H1 (cell line): ENCODE measurements at regions not wholly inside any gene's neighbourhood (a gene's known extent, or its start where the extent isn't known, plus 50 kb on each side); places are given as distances from the start of the nearest gene placed in this dataset.

Experiments
- CTCF ChIA-PET: fragments of 300-600 bp; sonication (Branson Sonifier 250); formaldehyde crosslinking; loops from one replicate; lab custom pipeline; 2021; ENCODE audit not compliant: partially characterized antibody; lab: Charles Lee
- POLR2A ChIA-PET: fragments of 300-600 bp; sonication (Branson Sonifier 250); formaldehyde crosslinking; loops from one replicate; lab custom pipeline; 2021; ENCODE audit warnings: inconsistent platforms; ENCODE audit not compliant: partially characterized antibody; lab: Charles Lee
- DNase-seq, 2 experiments: peaks; one replicate each; pipeline versions ENCODE4 v3.0.0 to v3.0.0-alpha.2; 2010 to 2022; ENCODE audit warnings: low spot score in 2 of 2, low read depth in 1 of 2, mixed read lengths in 1 of 2
- FAIRE-seq: peaks from 2 replicates; lab custom pipeline; 2011; peaks lifted over from hg19 to GRCh38; lab: Jason Lieb, UNC
- H2AFZ ChIP-seq: 2 replicates; pipeline ENCODE4 v1.8.1; 2012; ENCODE audit warnings: low read length, inconsistent platforms
- H2AK5ac ChIP-seq: 2 replicates; pipeline ENCODE4 v1.6.1; 2013; ENCODE audit warnings: low read depth, low read length
- H2BK120ac ChIP-seq: replicated peaks from 2 replicates; pipeline ENCODE3; 2013; ENCODE audit warnings: low read depth, low read length, inconsistent platforms
- H2BK12ac ChIP-seq: 2 replicates; pipeline ENCODE4 v1.6.1; 2013; ENCODE audit warnings: low read depth, low read length
- H2BK15ac ChIP-seq: 2 replicates; pipeline ENCODE4 v1.6.1; 2013; ENCODE audit warnings: low read length
- H2BK20ac ChIP-seq: 2 replicates; pipeline ENCODE4 v1.6.1; 2013; ENCODE audit warnings: low read length
- H2BK5ac ChIP-seq: 2 replicates; pipeline ENCODE4 v1.6.1; 2013; ENCODE audit warnings: low read depth, low read length
- H3K14ac ChIP-seq: 2 replicates; pipeline ENCODE4 v1.6.1; 2013; ENCODE audit warnings: inconsistent platforms; ENCODE audit not compliant: insufficient read length
- H3K18ac ChIP-seq: 2 replicates; pipeline ENCODE4 v1.6.1; 2013; ENCODE audit warnings: low read length; ENCODE audit errors: extremely low read depth
- H3K23ac ChIP-seq: 2 replicates; pipeline ENCODE4 v1.6.1; 2013; ENCODE audit warnings: inconsistent platforms; ENCODE audit not compliant: insufficient read length
- H3K23me2 ChIP-seq: 2 replicates; pipeline ENCODE4 v1.6.1; 2013; ENCODE audit warnings: low read depth, low read length
- H3K27ac ChIP-seq: 2 replicates; pipeline ENCODE4 v1.6.1; 2011; ENCODE audit warnings: low read depth, low read length, inconsistent platforms
- H3K27me3 ChIP-seq, 4 experiments: replicated peaks in 1 of 4; 1 replicate in 1 of 4; 2 replicates in 3 of 4; pipeline versions ENCODE4 v1.6.1 to v1.8.1; 2011 to 2013; ENCODE audit warnings: low read length in 3 of 4, mild to moderate bottlenecking in 3 of 4, inconsistent platforms in 2 of 4, mixed read lengths in 2 of 4, moderate library complexity in 1 of 4; ENCODE audit not compliant: control insufficient read depth in 3 of 4, insufficient read depth in 3 of 4; ENCODE audit errors: extremely low read depth in 1 of 4
- H3K36me3 ChIP-seq, 4 experiments: 2 replicates each; pipeline versions ENCODE4 v1.6.1 to v1.8.1; 2011 to 2013; ENCODE audit warnings: mild to moderate bottlenecking in 4 of 4, low read length in 3 of 4, moderate library complexity in 2 of 4, control low read depth in 1 of 4, inconsistent platforms in 1 of 4; ENCODE audit not compliant: insufficient read depth in 4 of 4, control insufficient read depth in 2 of 4
- H3K4ac ChIP-seq: replicated peaks from 2 replicates; pipeline ENCODE3; 2013; ENCODE audit warnings: low read length, low read depth, mixed read lengths, inconsistent platforms; ENCODE audit not compliant: insufficient read length
- H3K4me1 ChIP-seq, 4 experiments: replicated peaks in 1 of 4; 1 replicate in 1 of 4; 2 replicates in 3 of 4; pipeline versions ENCODE4 v1.6.1 to v1.8.1; 2011 to 2013; ENCODE audit warnings: low read length in 3 of 4, inconsistent platforms in 2 of 4, mixed read lengths in 1 of 4; ENCODE audit not compliant: insufficient read depth in 4 of 4, control insufficient read depth in 3 of 4
- H3K4me2 ChIP-seq, 2 experiments: 2 replicates each; pipeline versions ENCODE4 v1.6.1 to v1.8.1; 2011 to 2013; ENCODE audit warnings: low read depth in 2 of 2, low read length in 2 of 2, control low read depth in 1 of 2, inconsistent platforms in 1 of 2, mild to moderate bottlenecking in 1 of 2; ENCODE audit not compliant: insufficient read depth in 1 of 2
- H3K4me3 ChIP-seq, 4 experiments: fragments of 200-600, 300-600 bp in 1 of 4; sonication (generic), shearing (Covaris generic), sonication (Bioruptor Twin) in 1 of 4; 2 replicates each; pipeline versions ENCODE4 v1.5.1 to v1.8.1; 2011 to 2016; ENCODE audit warnings: low read length in 4 of 4, low read depth in 3 of 4, control low read depth in 2 of 4, inconsistent platforms in 2 of 4, mild to moderate bottlenecking in 2 of 4, mixed read lengths in 1 of 4, moderate library complexity in 1 of 4; ENCODE audit not compliant: insufficient read depth in 2 of 4; ENCODE audit errors: extremely low read depth in 1 of 4
- H3K56ac ChIP-seq: replicated peaks from 2 replicates; pipeline ENCODE3; 2013; ENCODE audit warnings: low read depth, mild to moderate bottlenecking, mixed read lengths, low read length, inconsistent platforms; ENCODE audit not compliant: insufficient read length
- H3K79me1 ChIP-seq: 2 replicates; pipeline ENCODE4 v1.6.1; 2013; ENCODE audit warnings: low read depth, low read length, control low read depth
- H3K79me2 ChIP-seq, 2 experiments: 2 replicates each; pipeline versions ENCODE4 v1.6.1 to v1.8.1; 2012 to 2013; ENCODE audit warnings: low read length in 2 of 2, mild to moderate bottlenecking in 2 of 2, inconsistent platforms in 1 of 2; ENCODE audit not compliant: insufficient read depth in 2 of 2, control insufficient read depth in 1 of 2
- H3K9ac ChIP-seq, 4 experiments: replicated peaks in 1 of 4; 1 replicate in 1 of 4; 2 replicates in 3 of 4; pipeline versions ENCODE4 v1.6.1 to v1.8.1; 2011 to 2013; ENCODE audit warnings: low read depth in 3 of 4, low read length in 3 of 4, control low read depth in 2 of 4, mild to moderate bottlenecking in 2 of 4, moderate library complexity in 2 of 4, inconsistent platforms in 1 of 4; ENCODE audit errors: extremely low read depth in 1 of 4
- H3K9me3 ChIP-seq, 2 experiments: 2 replicates each; pipeline versions ENCODE4 v1.6.1 to v1.8.1; 2012 to 2013; ENCODE audit warnings: mild to moderate bottlenecking in 2 of 2, moderate library complexity in 2 of 2, control low read depth in 1 of 2, inconsistent platforms in 1 of 2, low read depth in 1 of 2, low read length in 1 of 2, mixed read lengths in 1 of 2; ENCODE audit not compliant: insufficient read depth in 2 of 2
- H4K20me1 ChIP-seq, 2 experiments: replicated peaks in 1 of 2; 2 replicates each; pipeline versions ENCODE3 to v1.8.1; 2011 to 2013; ENCODE audit warnings: inconsistent platforms in 2 of 2, low read length in 2 of 2, mild to moderate bottlenecking in 1 of 2; ENCODE audit not compliant: insufficient read depth in 2 of 2, control insufficient read depth in 1 of 2
- H4K5ac ChIP-seq: 2 replicates; pipeline ENCODE4 v1.6.1; 2013; ENCODE audit warnings: low read length, low read depth, mixed read lengths, inconsistent platforms; ENCODE audit not compliant: insufficient read length
- H4K8ac ChIP-seq: 2 replicates; pipeline ENCODE4 v1.8.0; 2013; ENCODE audit warnings: mild to moderate bottlenecking, moderate library complexity, low read length, inconsistent platforms; ENCODE audit not compliant: insufficient read depth; ENCODE audit errors: extremely low read depth
- H4K91ac ChIP-seq: replicated peaks from 2 replicates; pipeline ENCODE3; 2013; ENCODE audit warnings: low read length, mixed read lengths, inconsistent platforms; ENCODE audit not compliant: insufficient read length
- CTBP2 ChIP-seq: IDR thresholded peaks from 2 replicates; pipeline ENCODE4 v1.7.0; 2011; ENCODE audit warnings: borderline replicate concordance, mild to moderate bottlenecking, moderate library complexity, mixed read lengths, low read length; ENCODE audit not compliant: insufficient read depth, insufficient read length
- KDM5A ChIP-seq: fragments of 200-600 bp; IDR thresholded peaks from 2 replicates; pipeline ENCODE4 v1.7.1; 2012; ENCODE audit warnings: mild to moderate bottlenecking, low read length, inconsistent platforms, mixed read lengths
- NANOG ChIP-seq: IDR thresholded peaks from 2 replicates; pipeline ENCODE4 v1.6.1; 2011; ENCODE audit warnings: low read length, low read depth, mild to moderate bottlenecking, inconsistent platforms; ENCODE audit not compliant: insufficient read depth, poor library complexity, severe bottlenecking
- POU5F1 ChIP-seq: IDR thresholded peaks from 2 replicates; pipeline ENCODE4 v1.6.1; 2011; ENCODE audit warnings: low read depth, mild to moderate bottlenecking, low read length, moderate library complexity
- RAD21 ChIP-seq, 2 experiments: IDR thresholded peaks in 1 of 2; conservative IDR thresholded peaks in 1 of 2; 2 replicates each; pipeline ENCODE4 v1.6.1; 2011; ENCODE audit warnings: low read depth in 2 of 2, low read length in 2 of 2, improper control_type of control experiment in 1 of 2, inconsistent platforms in 1 of 2, mild to moderate bottlenecking in 1 of 2, moderate library complexity in 1 of 2
- SIN3A ChIP-seq, 2 experiments: IDR thresholded peaks in 1 of 2; conservative IDR thresholded peaks in 1 of 2; 2 replicates each; pipeline ENCODE4 v1.6.1; 2011 to 2012; ENCODE audit warnings: low read length in 2 of 2, improper control_type of control experiment in 1 of 2, low read depth in 1 of 2, mild to moderate bottlenecking in 1 of 2
- SP4 ChIP-seq: IDR thresholded peaks from 2 replicates; pipeline ENCODE4 v1.6.1; 2012; ENCODE audit warnings: low read length, inconsistent platforms
- TEAD4 ChIP-seq: IDR thresholded peaks from 2 replicates; pipeline ENCODE4 v1.6.1; 2012; ENCODE audit warnings: low read depth, low read length, inconsistent platforms, mixed read lengths
- WGBS, 2 experiments: shearing (Covaris generic) in 1 of 2; methylation state at CpG; one replicate each; pipeline versions ENCODE4 v1.1.6 to v1.1.7; 2013 to 2015; ENCODE audit warnings: low lambda C conversion rate in 2 of 2, mixed read lengths in 2 of 2, inconsistent platforms in 1 of 2, low coverage in 1 of 2, missing lambda C conversion rate in 1 of 2; ENCODE audit not compliant: insufficient replicate concordance in 2 of 2, insufficient coverage in 1 of 2, insufficient read length in 1 of 2; ENCODE audit errors: extremely low coverage in 1 of 2, missing lambda C conversion rate in 1 of 2; 5-methylcytosine and 5-hydroxymethylcytosine counted together

- H3K4me2 ChIP-seq = no peak overlapping the region
- no peak overlapping the region for H3K9ac ChIP-seq
- H4K91ac ChIP-seq = no peak overlapping the region
- TF ChIP-seq POU5F1 (no peak), KDM5A (no peak), SP4 (no peak), RAD21 (IDR thresholded peaks at IDR 0.05 in 1 of 2, conservative IDR thresholded peaks at IDR 0.05 in 1 of 2; ENCODE audit: low read depth in 2 of 2, low read length in 2 of 2) (no peak), TEAD4 (no peak), NANOG (no peak), CTBP2 (no peak), SIN3A (conservative IDR thresholded peaks at IDR 0.05 in 1 of 2, IDR thresholded peaks at IDR 0.05 in 1 of 2; ENCODE audit: low read depth in 1 of 2, low read length in 2 of 2) (no peak)
- no peak overlapping the region for H3K27ac ChIP-seq
- H3K79me1 ChIP-seq = no peaks in the 10 kb centered on the region
- FAIRE-seq (no peak), DNase-seq (no peak)
- no peaks in the 10 kb centered on the region for H4K20me1 ChIP-seq
- no peaks in the 10 kb centered on the region for H3K27me3 ChIP-seq
- no peak overlapping the region for H3K4me3 ChIP-seq
- H3K9me3 ChIP-seq = no peaks in the 10 kb centered on the region; a peak in 1 of 4 replicates
- no peak overlapping the region for H3K4ac ChIP-seq
- no peak overlapping the region for H2AK5ac ChIP-seq
- H2AFZ ChIP-seq = no peak overlapping the region
- H4K5ac ChIP-seq = no peak overlapping the region
- H2BK5ac ChIP-seq = no peak overlapping the region
- H3K56ac ChIP-seq = no peak overlapping the region
- H3K14ac ChIP-seq = no peak overlapping the region
- H4K8ac ChIP-seq = no peak overlapping the region
- H3K18ac ChIP-seq = no peak overlapping the region
- H3K23ac ChIP-seq = no peak overlapping the region
- H3K79me2 ChIP-seq = no peaks in the 10 kb centered on the region
- ChIA-PET CTCF (interaction anchor here (0.6 kb wide), 1 partner anchor 1911 kb away, joined by 3 read pairs; no protein-coding TSS in a partner anchor), POLR2A (no interaction called here)
- no peaks in the 10 kb centered on the region for H3K23me2 ChIP-seq
- H3K36me3 ChIP-seq = no peaks in the 10 kb centered on the region
- 81% methylated on average over 7 of the region's 7 CpGs; no CpG with 5 or more reads in 1 of the 2 experiments for WGBS, 2 experiments
- no peak overlapping the region for H2BK12ac ChIP-seq
- H2BK20ac ChIP-seq = no peak overlapping the region
- no peak overlapping the region for H2BK120ac ChIP-seq
- no peak overlapping the region for H2BK15ac ChIP-seq
- H3K4me1 ChIP-seq = peaks cover 0 to 4% (median 0%) of the 10 kb centered on the region in 4 experiments; a peak in 2 of 7 replicates
Observed at GRCh38 chr14:77988096-77988870, 181.9 kb upstream of the NRXN3 start.
